Fibroblast of the aortic adventitia (primary cell): ENCODE measurements at regions not wholly inside any gene's neighbourhood (a gene's known extent, or its start where the extent isn't known, plus 50 kb on each side); places are given as distances from the start of the nearest gene placed in this dataset.

Experiments
- DNase-seq: peaks from one replicate; pipeline ENCODE4 v3.0.0-alpha.2; 2010; ENCODE audit warnings: low read depth
- H3K4me3 ChIP-seq: 2 replicates; pipeline ENCODE4 v1.5.1; 2011; ENCODE audit warnings: low read depth, mild to moderate bottlenecking, control low read depth, low read length, moderate library complexity
- TF ChIP-seq, protein P1 (sequence below): IDR thresholded peaks from 2 replicates; pipeline ENCODE4 v1.5.1; 2011; ENCODE audit warnings: mild to moderate bottlenecking, low read length, control low read depth, inconsistent platforms; ENCODE audit not compliant: insufficient read depth

DNA sequence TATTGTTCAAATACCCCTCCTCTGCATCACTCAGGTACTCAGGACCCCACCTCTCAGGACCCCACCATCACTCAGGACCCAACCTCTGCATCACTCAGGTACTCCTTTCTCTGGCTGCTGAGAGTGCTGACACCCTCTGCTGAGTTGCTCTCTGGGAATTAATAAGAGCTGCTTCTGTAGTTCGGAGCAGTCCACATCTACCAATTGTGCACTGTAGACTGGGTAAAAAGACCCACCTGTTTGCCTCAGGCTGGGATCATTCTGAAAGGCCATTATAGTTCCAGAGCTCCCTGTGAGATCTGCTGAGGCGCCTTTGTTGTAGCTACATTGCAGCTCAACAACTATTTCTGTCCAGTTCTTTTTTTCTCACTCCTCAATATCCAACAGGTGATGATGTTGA lies 276.3 kb upstream of the MYOCD start:
- TF ChIP-seq, protein P1, sequence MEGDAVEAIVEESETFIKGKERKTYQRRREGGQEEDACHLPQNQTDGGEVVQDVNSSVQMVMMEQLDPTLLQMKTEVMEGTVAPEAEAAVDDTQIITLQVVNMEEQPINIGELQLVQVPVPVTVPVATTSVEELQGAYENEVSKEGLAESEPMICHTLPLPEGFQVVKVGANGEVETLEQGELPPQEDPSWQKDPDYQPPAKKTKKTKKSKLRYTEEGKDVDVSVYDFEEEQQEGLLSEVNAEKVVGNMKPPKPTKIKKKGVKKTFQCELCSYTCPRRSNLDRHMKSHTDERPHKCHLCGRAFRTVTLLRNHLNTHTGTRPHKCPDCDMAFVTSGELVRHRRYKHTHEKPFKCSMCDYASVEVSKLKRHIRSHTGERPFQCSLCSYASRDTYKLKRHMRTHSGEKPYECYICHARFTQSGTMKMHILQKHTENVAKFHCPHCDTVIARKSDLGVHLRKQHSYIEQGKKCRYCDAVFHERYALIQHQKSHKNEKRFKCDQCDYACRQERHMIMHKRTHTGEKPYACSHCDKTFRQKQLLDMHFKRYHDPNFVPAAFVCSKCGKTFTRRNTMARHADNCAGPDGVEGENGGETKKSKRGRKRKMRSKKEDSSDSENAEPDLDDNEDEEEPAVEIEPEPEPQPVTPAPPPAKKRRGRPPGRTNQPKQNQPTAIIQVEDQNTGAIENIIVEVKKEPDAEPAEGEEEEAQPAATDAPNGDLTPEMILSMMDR, result no peak
- no peak for DNase-seq
- no peak overlapping the region for H3K4me3 ChIP-seq

DNA sequence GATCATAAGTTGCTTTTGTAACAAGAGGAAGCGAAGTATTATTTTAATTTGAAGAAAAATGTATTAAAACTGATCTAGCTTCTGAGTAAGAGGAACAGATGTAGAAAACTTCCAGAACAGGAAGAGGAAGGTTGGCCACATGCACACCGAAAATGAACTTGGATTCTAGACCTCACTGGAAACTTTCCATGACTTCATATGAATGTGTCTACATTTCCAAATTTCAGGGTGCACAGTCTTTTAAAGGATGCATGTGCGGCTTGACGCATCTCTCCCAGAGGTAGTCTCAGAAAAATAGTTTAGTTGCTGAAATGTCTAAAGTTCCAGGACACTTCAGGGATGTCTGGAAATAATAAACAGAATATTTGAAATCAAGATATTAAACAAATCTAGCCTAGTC lies 275.1 kb upstream of the MYOCD start:
- no peak overlapping the region for H3K4me3 ChIP-seq
- TF ChIP-seq, protein P1, result no peak
- DNase-seq, result no peak

DNA sequence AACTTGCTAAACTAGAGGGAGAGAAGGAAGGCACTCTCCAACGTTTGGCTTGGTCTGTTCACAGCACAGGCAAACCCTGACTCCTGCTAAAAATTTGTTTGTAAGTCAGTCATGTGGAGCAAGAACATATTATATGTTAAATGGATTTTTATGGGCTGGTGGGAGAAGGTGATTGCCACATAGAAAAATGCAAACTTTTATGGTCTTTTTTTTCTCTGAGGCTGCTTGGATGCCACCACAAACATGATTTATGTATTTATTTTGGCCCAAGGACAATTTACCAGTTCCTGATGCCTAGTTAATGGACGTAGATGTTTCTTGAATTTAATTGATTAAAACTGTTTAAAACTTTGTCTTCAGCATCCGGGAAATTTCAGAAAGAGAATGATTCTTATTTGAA lies 274.2 kb upstream of the MYOCD start:
- no peak overlapping the region for H3K4me3 ChIP-seq
- no peak for DNase-seq
- TF ChIP-seq, protein P1, result no peak

DNA sequence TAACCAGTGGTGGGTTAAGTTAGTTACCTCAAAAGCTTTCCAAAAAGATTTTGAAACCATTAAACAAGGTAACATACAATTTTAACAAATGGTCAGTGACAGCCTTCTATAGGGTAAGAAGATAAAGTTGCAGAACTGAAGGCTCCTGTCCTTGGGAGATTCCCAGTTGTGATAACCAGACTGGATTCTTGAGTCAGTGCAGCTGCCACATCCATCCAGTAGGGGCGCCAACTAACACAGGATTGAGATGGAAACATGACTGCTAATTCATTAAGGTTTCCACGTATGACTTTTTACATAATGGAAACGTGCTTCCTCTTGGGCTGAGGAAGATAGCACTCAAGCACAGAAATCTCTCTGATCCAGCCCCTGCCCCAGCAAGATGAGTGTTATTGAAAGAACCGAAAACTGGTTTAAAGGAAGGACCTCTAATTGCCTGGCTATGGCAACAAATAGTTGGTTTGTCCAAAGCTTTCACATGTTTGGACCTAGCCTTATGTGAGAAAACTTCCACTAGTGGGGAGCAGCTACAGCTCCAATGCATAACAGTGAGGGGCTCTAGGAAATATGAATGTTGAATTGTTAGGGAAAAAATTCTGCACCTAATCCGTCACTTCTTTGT lies 269.8 kb upstream of the MYOCD start:
- no peak for DNase-seq
- TF ChIP-seq, protein P1, result peak; percentile 41
- H3K4me3 ChIP-seq, result no peak overlapping the region

DNA sequence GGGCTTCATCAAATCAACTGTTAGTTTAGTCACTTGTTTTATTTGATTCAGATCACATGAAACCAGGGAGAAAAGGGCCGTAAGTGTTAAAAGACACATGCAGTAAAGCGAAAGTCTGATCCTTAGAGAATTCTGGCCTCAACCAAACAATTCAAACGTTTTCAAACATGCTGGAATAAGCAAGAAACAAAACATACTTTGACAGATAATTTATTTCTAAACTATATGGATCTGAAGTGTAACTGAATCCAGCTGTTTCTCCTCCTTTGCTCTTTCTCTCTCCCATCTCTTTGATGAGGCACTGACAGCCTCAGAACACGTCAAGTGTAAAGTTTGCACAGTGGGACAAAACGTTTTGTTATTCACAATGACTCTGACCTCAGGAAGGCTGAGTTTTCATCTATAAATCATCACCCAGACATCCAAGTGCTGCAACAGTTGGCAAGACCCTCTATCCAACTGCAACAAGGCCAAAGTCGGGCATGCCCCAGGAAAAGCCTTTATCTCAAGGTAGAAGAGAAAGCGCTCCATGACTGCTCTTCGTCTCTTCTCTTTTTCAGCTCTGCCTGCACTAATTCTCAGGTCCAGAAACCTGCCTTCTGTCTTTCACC lies 267.1 kb upstream of the MYOCD start:
- TF ChIP-seq, protein P1, result no peak
- peak; percentile 42 for DNase-seq
- no peak overlapping the region for H3K4me3 ChIP-seq

DNA sequence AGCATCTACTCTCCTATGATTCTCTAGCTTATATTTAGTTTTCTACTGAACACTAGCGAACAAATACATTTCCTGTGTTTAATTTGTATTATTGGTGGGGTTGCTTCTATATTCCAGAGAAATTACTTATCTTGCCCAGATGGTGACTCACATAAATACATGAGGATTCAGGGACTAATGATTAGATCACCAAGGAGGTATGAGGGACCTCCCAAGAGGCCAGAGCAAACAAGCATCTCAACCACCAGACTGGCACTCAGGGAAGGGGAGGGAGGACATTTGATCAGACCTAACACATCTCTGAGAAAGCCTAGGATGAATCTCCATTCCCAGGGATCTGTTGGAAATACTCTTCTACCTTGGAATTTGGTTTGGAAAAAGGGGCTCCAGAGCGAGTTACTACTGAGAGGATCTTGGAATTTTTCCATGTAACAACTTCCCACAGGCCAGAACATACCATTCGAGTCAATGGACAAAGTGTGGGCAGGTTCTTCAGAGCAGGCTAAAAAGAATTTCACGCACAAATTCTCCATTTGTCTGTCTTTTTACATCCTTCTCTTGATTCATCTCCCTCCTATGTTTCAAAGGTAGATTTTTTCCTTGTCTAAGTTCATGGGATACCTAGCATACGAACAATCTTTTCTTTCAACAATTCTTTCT lies 262.6 kb upstream of the MYOCD start:
- peak; percentile 56 for DNase-seq
- no peak overlapping the region for H3K4me3 ChIP-seq
- TF ChIP-seq, protein P1, result no peak
